ENCODE measurements at regions not wholly inside any gene's neighbourhood (a gene's known extent, or its start where the extent isn't known, plus 50 kb on each side); places are given as distances from the start of the nearest gene placed in this dataset.

- TF ChIP-seq MXI1 (conservative IDR thresholded peaks at IDR 0.05; ENCODE audit: poor library complexity, severe bottlenecking) (no peak), EP300 (conservative IDR thresholded peaks at IDR 0.05; ENCODE audit: poor library complexity, severe bottlenecking) (no peak), TAF1 (IDR thresholded peaks at IDR 0.05; ENCODE audit: low read depth) (no peak), POLR2AphosphoS5 (IDR thresholded peaks at IDR 0.05) (no peak), SMC3 (conservative IDR thresholded peaks at IDR 0.05; ENCODE audit: poor library complexity) (no peak), RAD21 (conservative IDR thresholded peaks at IDR 0.05) (no peak), EZH2 (IDR thresholded peaks at IDR 0.05; ENCODE audit: borderline replicate concordance, insufficient read depth, low read length, poor library complexity, severe bottlenecking) (no peak), CTCF (IDR thresholded peaks at IDR 0.05; ENCODE audit: poor library complexity, severe bottlenecking) (no peak)
- H3K79me2 ChIP-seq (replicated peaks; ENCODE audit: insufficient read depth, low read length): no peaks in the 10 kb centered on the region
- no peaks in the 10 kb centered on the region for H3F3A ChIP-seq (ENCODE audit: insufficient read depth, low read length, poor library complexity, severe bottlenecking)
- H3K9me2 ChIP-seq (ENCODE audit: insufficient read depth, low read length): no peaks in the 10 kb centered on the region
- no peaks in the 10 kb centered on the region for H3K9me3 ChIP-seq (ENCODE audit: low read length)
- H3K36me3 ChIP-seq (ENCODE audit: insufficient read depth, low read length): no peaks in the 10 kb centered on the region
- no peaks in the 10 kb centered on the region for H3K27me3 ChIP-seq (ENCODE audit: insufficient read depth, low read depth, low read length)
- H3K27ac ChIP-seq (ENCODE audit: low read length): no peak overlapping the region
- H2AFZ ChIP-seq (ENCODE audit: low read depth, low read length): no peak overlapping the region
- no peak overlapping the region for H3K4me3 ChIP-seq (ENCODE audit: low read length)
- no peaks in the 10 kb centered on the region for H4K20me1 ChIP-seq (ENCODE audit: insufficient read depth)
- no peak overlapping the region for H3K9ac ChIP-seq (ENCODE audit: low read length)
- no peak overlapping the region for H3K4me2 ChIP-seq (ENCODE audit: low read length)
These were observed 504.1 kb downstream of the RPL10L start for GRCh38 chr14:46147452-46147851.

- H3K36me3 ChIP-seq (ENCODE audit: insufficient read depth, low read length): no peaks in the 10 kb centered on the region
- no peaks in the 10 kb centered on the region for H3K9me2 ChIP-seq (ENCODE audit: insufficient read depth, low read length)
- H3K4me3 ChIP-seq (ENCODE audit: low read length): no peak overlapping the region
- no peak for TF ChIP-seq POLR2AphosphoS5 (IDR thresholded peaks at IDR 0.05)
- no peak for TF ChIP-seq EZH2 (IDR thresholded peaks at IDR 0.05; ENCODE audit: borderline replicate concordance, insufficient read depth, low read length, poor library complexity, severe bottlenecking)
- TF ChIP-seq REST (IDR thresholded peaks at IDR 0.05; ENCODE audit: borderline replicate concordance): no peak
- no peak for TF ChIP-seq TAF1 (IDR thresholded peaks at IDR 0.05; ENCODE audit: low read depth)
- H3K9me3 ChIP-seq (ENCODE audit: low read length): no peaks in the 10 kb centered on the region
- no peak overlapping the region for H3K9ac ChIP-seq (ENCODE audit: low read length)
- no peak overlapping the region for H2AFZ ChIP-seq (ENCODE audit: low read depth, low read length)
- no peaks in the 10 kb centered on the region for H3F3A ChIP-seq (ENCODE audit: insufficient read depth, low read length, poor library complexity, severe bottlenecking)
- H3K27ac ChIP-seq (ENCODE audit: low read length): no peak overlapping the region
- H3K27me3 ChIP-seq (ENCODE audit: insufficient read depth, low read depth, low read length): no peaks in the 10 kb centered on the region
- H3K4me2 ChIP-seq (ENCODE audit: low read length): no peak overlapping the region
- no peaks in the 10 kb centered on the region for H4K20me1 ChIP-seq (ENCODE audit: insufficient read depth)
- H3K79me2 ChIP-seq (replicated peaks; ENCODE audit: insufficient read depth, low read length): no peaks in the 10 kb centered on the region
These were observed 504.6 kb downstream of the RPL10L start for GRCh38 chr14:46147024-46147423.

- Histone ChIP-seq H3K27ac (ENCODE audit: low read length) (no peak overlapping the region), H3K9me3 (ENCODE audit: low read length) (no peaks in the 10 kb centered on the region), H3K4me3 (ENCODE audit: low read length) (no peak overlapping the region), H3K79me2 (replicated peaks; ENCODE audit: insufficient read depth, low read length) (no peaks in the 10 kb centered on the region), H3K27me3 (ENCODE audit: insufficient read depth, low read depth, low read length) (no peaks in the 10 kb centered on the region), H3F3A (ENCODE audit: insufficient read depth, low read length, poor library complexity, severe bottlenecking) (no peaks in the 10 kb centered on the region), H3K36me3 (ENCODE audit: insufficient read depth, low read length) (no peaks in the 10 kb centered on the region), H3K4me2 (ENCODE audit: low read length) (no peak overlapping the region), H2AFZ (ENCODE audit: low read depth, low read length) (no peak overlapping the region), H3K9me2 (ENCODE audit: insufficient read depth, low read length) (no peaks in the 10 kb centered on the region), H3K9ac (ENCODE audit: low read length) (no peak overlapping the region), H4K20me1 (ENCODE audit: insufficient read depth) (no peaks in the 10 kb centered on the region)
- TF ChIP-seq TAF1 (IDR thresholded peaks at IDR 0.05; ENCODE audit: low read depth) (no peak), EZH2 (IDR thresholded peaks at IDR 0.05; ENCODE audit: borderline replicate concordance, insufficient read depth, low read length, poor library complexity, severe bottlenecking) (no peak), RAD21 (conservative IDR thresholded peaks at IDR 0.05) (no peak), CTCF (IDR thresholded peaks at IDR 0.05; ENCODE audit: poor library complexity, severe bottlenecking) (no peak)
These were observed 511.1 kb downstream of the RPL10L start for GRCh38 chr14:46140445-46140844.

Measured in neural cell (in vitro differentiated cells).